ENCODE measurements at regions not wholly inside any gene's neighbourhood (a gene's known extent, or its start where the extent isn't known, plus 50 kb on each side); places are given as distances from the start of the nearest gene placed in this dataset.

DNA sequence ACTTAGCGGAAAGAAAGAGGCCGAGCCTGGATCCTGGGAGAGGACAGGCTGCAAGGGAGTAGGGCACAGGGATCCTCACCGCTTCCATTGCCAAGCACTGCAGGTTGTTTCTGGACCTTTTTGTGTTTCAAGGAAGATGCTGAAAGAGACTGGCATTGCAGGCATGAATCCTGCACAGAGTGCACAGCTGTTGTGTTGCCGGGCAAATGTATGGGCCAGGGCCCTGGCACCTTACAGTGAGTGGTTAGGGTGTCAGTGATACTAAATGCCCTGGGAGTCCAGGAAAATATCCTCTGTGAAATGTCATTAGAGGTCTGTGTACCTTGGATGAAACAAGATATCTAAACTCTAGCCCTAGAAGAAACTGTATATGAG is 145.5 kb upstream of the FGGY start:
- no peaks in the 10 kb centered on the region for H3K9me3 ChIP-seq (ENCODE audit: control insufficient read depth, low read length)
- H3K27ac ChIP-seq = no peak overlapping the region
- TF ChIP-seq, protein P1, sequence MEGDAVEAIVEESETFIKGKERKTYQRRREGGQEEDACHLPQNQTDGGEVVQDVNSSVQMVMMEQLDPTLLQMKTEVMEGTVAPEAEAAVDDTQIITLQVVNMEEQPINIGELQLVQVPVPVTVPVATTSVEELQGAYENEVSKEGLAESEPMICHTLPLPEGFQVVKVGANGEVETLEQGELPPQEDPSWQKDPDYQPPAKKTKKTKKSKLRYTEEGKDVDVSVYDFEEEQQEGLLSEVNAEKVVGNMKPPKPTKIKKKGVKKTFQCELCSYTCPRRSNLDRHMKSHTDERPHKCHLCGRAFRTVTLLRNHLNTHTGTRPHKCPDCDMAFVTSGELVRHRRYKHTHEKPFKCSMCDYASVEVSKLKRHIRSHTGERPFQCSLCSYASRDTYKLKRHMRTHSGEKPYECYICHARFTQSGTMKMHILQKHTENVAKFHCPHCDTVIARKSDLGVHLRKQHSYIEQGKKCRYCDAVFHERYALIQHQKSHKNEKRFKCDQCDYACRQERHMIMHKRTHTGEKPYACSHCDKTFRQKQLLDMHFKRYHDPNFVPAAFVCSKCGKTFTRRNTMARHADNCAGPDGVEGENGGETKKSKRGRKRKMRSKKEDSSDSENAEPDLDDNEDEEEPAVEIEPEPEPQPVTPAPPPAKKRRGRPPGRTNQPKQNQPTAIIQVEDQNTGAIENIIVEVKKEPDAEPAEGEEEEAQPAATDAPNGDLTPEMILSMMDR (IDR thresholded peaks at IDR 0.05) = no peak
- no peak overlapping the region for H3K9ac ChIP-seq
- peak overlapping the region; percentile 60 for H3K4me2 ChIP-seq (ENCODE audit: low read length)
- no peaks in the 10 kb centered on the region for H3K4me1 ChIP-seq
- H3K36me3 ChIP-seq (ENCODE audit: control insufficient read depth, insufficient read depth, low read length) = no peaks in the 10 kb centered on the region
- no peaks in the 10 kb centered on the region for H3K79me2 ChIP-seq
- no peak overlapping the region for H3K4me3 ChIP-seq (ENCODE audit: low read depth, low read length)
- peak overlapping the region; percentile 38 for H2AFZ ChIP-seq
- H3K27me3 ChIP-seq (ENCODE audit: control insufficient read depth, insufficient read depth, low read length) = no peaks in the 10 kb centered on the region

DNA sequence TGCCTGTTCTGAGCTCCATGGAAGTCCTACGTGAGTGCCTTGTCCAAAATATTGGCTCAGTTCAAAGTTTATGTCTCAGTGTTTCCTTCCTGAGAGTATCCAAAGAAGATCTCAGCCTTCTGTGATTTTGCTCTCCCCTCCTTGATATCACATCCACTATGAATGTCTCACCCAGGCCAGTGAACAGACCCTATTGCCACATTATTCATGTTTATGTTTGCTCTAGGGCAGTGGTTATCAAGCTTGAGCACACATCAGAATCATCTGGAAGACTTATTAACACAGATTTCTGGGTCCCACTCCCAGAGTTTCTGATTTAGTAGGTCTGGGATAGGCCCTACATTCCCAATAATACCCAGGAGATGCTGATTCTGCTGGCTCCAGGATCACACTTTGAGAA is 145.0 kb upstream of the FGGY start:
- TF ChIP-seq, protein P1 (IDR thresholded peaks at IDR 0.05) = no peak
- Histone ChIP-seq H3K36me3 (ENCODE audit: control insufficient read depth, insufficient read depth, low read length) (no peaks in the 10 kb centered on the region), H3K4me1 (no peaks in the 10 kb centered on the region), H3K9ac (no peak overlapping the region), H2AFZ (no peak overlapping the region), H3K79me2 (no peaks in the 10 kb centered on the region), H3K4me3 (ENCODE audit: low read depth, low read length) (no peak overlapping the region), H3K27ac (no peak overlapping the region), H3K27me3 (ENCODE audit: control insufficient read depth, insufficient read depth, low read length) (no peaks in the 10 kb centered on the region), H3K9me3 (ENCODE audit: control insufficient read depth, low read length) (no peaks in the 10 kb centered on the region), H3K4me2 (ENCODE audit: low read length) (no peak overlapping the region)

DNA sequence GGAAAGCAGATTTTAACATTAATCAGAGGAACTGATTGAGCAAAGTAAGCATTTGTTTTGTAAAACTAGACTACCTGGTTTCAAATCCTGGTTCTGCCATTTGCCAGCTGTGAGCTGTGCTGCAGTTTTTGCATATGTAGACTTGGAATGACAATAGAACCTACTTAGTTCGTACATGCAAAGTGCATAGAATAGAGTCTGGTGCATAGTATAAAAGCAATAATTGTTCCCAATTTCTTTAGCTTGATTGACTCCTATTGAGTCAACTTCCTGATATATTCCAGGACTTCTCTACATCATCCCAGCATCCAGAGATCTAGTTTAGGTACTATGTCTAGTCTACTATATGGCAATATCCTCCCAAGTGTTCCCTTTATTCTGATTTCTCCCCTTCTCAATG is 144.4 kb upstream of the FGGY start:
- TF ChIP-seq, protein P1 (IDR thresholded peaks at IDR 0.05) = no peak
- H3K27ac ChIP-seq = no peak overlapping the region
- no peaks in the 10 kb centered on the region for H3K4me1 ChIP-seq

DNA sequence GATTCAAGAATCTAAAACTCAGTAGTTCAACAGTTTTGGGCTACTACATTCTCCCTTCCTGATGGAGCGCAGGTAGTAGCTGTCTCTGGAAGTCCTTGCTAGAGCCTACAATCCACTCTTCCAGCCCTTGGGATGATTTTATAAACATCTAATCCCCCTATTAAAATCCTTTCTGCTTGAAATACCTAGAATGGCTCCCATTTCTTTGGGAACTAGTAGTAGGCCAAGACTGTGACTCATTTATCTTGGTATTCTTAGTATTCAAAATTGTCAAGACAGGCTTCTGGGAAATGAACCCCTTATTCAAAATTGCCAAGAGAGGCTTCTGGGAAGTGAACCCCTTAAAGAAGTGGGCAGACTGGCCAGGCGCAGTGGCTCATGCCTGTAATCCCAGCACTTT is 142.5 kb upstream of the FGGY start:
- Histone ChIP-seq H3K9me3 (ENCODE audit: control insufficient read depth, low read length) (peaks cover 4% of the 10 kb centered on the region), H3K4me3 (ENCODE audit: low read depth, low read length) (no peak overlapping the region), H3K9ac (no peak overlapping the region), H3K79me2 (no peaks in the 10 kb centered on the region), H3K27ac (no peak overlapping the region), H2AFZ (no peak overlapping the region), H3K36me3 (ENCODE audit: control insufficient read depth, insufficient read depth, low read length) (no peaks in the 10 kb centered on the region), H3K27me3 (ENCODE audit: control insufficient read depth, insufficient read depth, low read length) (no peaks in the 10 kb centered on the region), H3K4me2 (ENCODE audit: low read length) (no peak overlapping the region), H3K4me1 (no peaks in the 10 kb centered on the region)
- TF ChIP-seq, protein P1 (IDR thresholded peaks at IDR 0.05) = no peak

More for the DNA sequence above, 144.4 kb upstream of the FGGY start:
- no peaks in the 10 kb centered on the region for H3K27me3 ChIP-seq (ENCODE audit: control insufficient read depth, insufficient read depth, low read length)
- no peaks in the 10 kb centered on the region for H3K79me2 ChIP-seq
- H3K9ac ChIP-seq = no peak overlapping the region
- no peak overlapping the region for H3K4me2 ChIP-seq (ENCODE audit: low read length)
- no peaks in the 10 kb centered on the region for H3K9me3 ChIP-seq (ENCODE audit: control insufficient read depth, low read length)
- no peak overlapping the region for H3K4me3 ChIP-seq (ENCODE audit: low read depth, low read length)
- H2AFZ ChIP-seq = no peak overlapping the region
- H3K36me3 ChIP-seq (ENCODE audit: control insufficient read depth, insufficient read depth, low read length) = no peaks in the 10 kb centered on the region

DNA sequence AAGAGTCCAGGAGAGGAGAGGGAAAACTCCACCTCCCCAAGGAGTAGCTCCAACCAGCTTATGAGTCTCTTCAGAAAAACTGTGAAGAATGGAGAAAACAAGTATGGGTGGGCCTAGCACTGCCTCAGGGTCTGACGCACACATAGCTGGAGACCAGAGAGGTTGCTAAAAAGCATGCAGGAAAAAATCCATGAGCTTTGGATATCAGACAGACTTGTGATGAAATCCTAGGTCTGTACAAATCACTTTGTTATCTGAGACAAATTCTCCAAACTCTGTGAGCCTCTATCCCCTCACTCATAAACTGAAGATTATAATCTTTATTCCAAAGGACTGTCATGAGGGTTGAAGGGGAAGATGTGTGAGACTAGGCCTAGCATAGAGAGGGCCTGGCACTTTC is 141.5 kb upstream of the FGGY start:
- Histone ChIP-seq H3K79me2 (no peaks in the 10 kb centered on the region), H3K4me2 (ENCODE audit: low read length) (no peak overlapping the region), H3K27ac (no peak overlapping the region), H2AFZ (no peak overlapping the region), H3K9ac (no peak overlapping the region), H3K4me1 (no peaks in the 10 kb centered on the region), H3K4me3 (ENCODE audit: low read depth, low read length) (no peak overlapping the region), H3K27me3 (ENCODE audit: control insufficient read depth, insufficient read depth, low read length) (no peaks in the 10 kb centered on the region), H3K36me3 (ENCODE audit: control insufficient read depth, insufficient read depth, low read length) (no peaks in the 10 kb centered on the region), H3K9me3 (ENCODE audit: control insufficient read depth, low read length) (peaks cover 4% of the 10 kb centered on the region)
- TF ChIP-seq, protein P1 (IDR thresholded peaks at IDR 0.05) = no peak
